Kidney glomerular epithelial cell (primary cell): ENCODE measurements at regions not wholly inside any gene's neighbourhood (a gene's known extent, or its start where the extent isn't known, plus 50 kb on each side); places are given as distances from the start of the nearest gene placed in this dataset.

Experiments used
- DNase-seq: peaks from one replicate; lab custom pipeline; 2025; lab: John Stamatoyannopoulos, UW

GRCh38 chr3:10763817-10764258 is 52.2 kb upstream of the SLC6A11 start:
- no peak for DNase-seq

- no peak for DNase-seq
Observed at GRCh38 chr3:10764259-10765051, 51.6 kb upstream of the SLC6A11 start.

GRCh38 chr3:10766049-10766705 is 49.9 kb upstream of the SLC6A11 start:
- no peak for DNase-seq
